ENCODE measurements at regions not wholly inside any gene's neighbourhood (a gene's known extent, or its start where the extent isn't known, plus 50 kb on each side); places are given as distances from the start of the nearest gene placed in this dataset.

DNA sequence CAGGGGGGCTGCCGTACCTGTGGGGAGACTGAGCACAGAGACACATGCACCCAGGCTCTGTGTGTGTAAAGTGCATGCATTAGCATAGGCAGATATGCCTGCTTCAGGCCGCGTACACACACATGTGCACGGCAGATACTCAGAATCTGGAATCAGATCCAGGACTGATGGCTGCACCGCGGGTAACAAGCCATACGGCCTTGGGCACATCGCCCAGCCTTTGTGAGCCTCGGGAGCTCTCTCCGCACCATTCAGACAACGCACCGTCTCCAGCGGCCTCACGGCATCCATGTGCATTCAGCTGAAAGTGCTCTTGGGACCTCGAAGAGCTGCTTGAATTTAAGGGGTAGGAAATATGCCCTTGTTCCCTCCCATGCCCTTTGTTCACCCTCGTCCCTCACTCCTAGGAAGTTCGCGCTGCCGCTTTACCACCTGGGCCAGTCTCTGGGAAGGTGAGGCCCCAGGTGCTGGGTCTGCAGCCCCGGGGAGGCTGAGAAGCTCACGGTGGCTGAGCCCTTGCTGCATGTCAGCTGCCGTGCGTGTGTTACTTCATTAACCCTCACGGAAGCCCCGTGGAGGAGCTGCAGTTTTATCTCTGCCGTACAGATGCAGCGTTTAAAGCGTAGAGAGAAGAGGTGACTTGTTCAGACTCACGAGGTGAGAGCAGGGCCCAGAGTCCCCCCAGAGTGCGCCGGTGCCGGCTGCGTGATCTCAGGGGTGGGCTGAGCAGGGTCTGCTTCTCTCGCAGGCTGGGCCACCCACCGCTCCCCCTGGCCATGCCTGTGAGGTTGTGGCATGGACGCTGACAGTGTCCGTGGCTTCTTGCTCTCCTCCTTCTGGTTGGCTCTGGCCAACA, 377.7 kb upstream of the MYT1L start:
- Histone ChIP-seq H3K4me3 (no peak overlapping the region), H3K9me1 (ENCODE audit: control insufficient read depth, insufficient read depth, low read length) (no peaks in the 10 kb centered on the region), H3K9me3 (replicated peaks; ENCODE audit: control insufficient read depth, insufficient read depth, low read depth, low read length) (no peaks in the 10 kb centered on the region), H3K4me2 (ENCODE audit: insufficient read depth, low read length) (no peak overlapping the region), H3K79me2 (ENCODE audit: control insufficient read depth, insufficient read depth, low read length) (no peaks in the 10 kb centered on the region), H3K4me1 (replicated peaks in 1 of 2; ENCODE audit: control insufficient read depth in 2 of 2, insufficient read depth in 2 of 2, low read length in 2 of 2) (no peaks in the 10 kb centered on the region), H3K36me3 (ENCODE audit: control insufficient read depth, insufficient read depth, low read length) (no peaks in the 10 kb centered on the region), H3K9ac (ENCODE audit: insufficient read depth in 1 of 2, low read depth in 2 of 2, low read length in 2 of 2) (peak overlapping the region in 1 of 2 experiments; percentile 17; a peak in 1 of 4 replicates), H3K27ac (ENCODE audit: extremely low read depth, low read depth, low read length) (no peak overlapping the region), H3K27me3 (ENCODE audit: control insufficient read depth in 2 of 2, insufficient read depth in 2 of 2, low read length in 2 of 2) (peaks cover 3 to 62% of the 10 kb centered on the region in 2 experiments), H4K20me1 (replicated peaks; ENCODE audit: control insufficient read depth, insufficient read depth, low read length) (no peaks in the 10 kb centered on the region; the same call in 1 of the 2 replicates), H2AFZ (ENCODE audit: low read depth, low read length) (no peak overlapping the region)
- ChIA-PET CTCF (ENCODE audit: low intra/inter-chr PET ratio) (no interaction called here), POLR2A (interaction anchor here (0.6 kb wide), 1 partner anchor 481 kb away, joined by 3 read pairs; no protein-coding TSS in a partner anchor)
- FAIRE-seq, result no peak
- WGBS (ENCODE audit: insufficient coverage, low coverage, missing lambda C conversion rate), result 1% methylated on average over 34 of the region's 37 CpGs
- DNase-seq (ENCODE audit: extremely low read depth in 1 of 4, low spot score in 3 of 4), result peak in 1 of 4 experiments; percentile 3
- TF ChIP-seq, protein P1, sequence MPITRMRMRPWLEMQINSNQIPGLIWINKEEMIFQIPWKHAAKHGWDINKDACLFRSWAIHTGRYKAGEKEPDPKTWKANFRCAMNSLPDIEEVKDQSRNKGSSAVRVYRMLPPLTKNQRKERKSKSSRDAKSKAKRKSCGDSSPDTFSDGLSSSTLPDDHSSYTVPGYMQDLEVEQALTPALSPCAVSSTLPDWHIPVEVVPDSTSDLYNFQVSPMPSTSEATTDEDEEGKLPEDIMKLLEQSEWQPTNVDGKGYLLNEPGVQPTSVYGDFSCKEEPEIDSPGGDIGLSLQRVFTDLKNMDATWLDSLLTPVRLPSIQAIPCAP (CRISPR knock-in tag; IDR thresholded peaks at IDR 0.05; ENCODE audit: borderline replicate concordance), result no peak
- TF ChIP-seq OTX1 (CRISPR knock-in tag; IDR thresholded peaks at IDR 0.05) (no peak), HNRNPLL (IDR thresholded peaks at IDR 0.05; ENCODE audit: low read depth, low read length, poor library complexity, severe bottlenecking) (peak; percentile 26), ZFX (CRISPR knock-in tag; IDR thresholded peaks at IDR 0.05) (no peak)
- TF ChIP-seq, protein P2, sequence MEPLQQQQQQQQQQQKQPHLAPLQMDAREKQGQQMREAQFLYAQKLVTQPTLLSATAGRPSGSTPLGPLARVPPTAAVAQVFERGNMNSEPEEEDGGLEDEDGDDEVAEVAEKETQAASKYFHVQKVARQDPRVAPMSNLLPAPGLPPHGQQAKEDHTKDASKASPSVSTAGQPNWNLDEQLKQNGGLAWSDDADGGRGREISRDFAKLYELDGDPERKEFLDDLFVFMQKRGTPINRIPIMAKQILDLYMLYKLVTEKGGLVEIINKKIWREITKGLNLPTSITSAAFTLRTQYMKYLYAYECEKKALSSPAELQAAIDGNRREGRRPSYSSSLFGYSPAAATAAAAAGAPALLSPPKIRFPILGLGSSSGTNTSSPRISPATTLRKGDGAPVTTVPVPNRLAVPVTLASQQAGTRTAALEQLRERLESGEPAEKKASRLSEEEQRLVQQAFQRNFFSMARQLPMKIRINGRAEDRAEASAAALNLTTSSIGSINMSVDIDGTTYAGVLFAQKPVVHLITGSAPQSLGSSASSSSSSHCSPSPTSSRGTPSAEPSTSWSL (CRISPR knock-in tag; IDR thresholded peaks at IDR 0.05; ENCODE audit: borderline replicate concordance), result no peak
- in situ Hi-C loops (cut with MboI), result no loop called here
- intact Hi-C loops (cut with micrococcal nuclease), result no loop called here
- no TSS peak for BruUV-seq (replicated peaks)
- ATAC-seq, result peak; percentile 28; the same call in 1 of the 3 replicates

Data from K562 (cell line).